NOMO-1 treated with DMSO at 0.1 percent for 48 hours (cell line): ENCODE measurements at regions not wholly inside any gene's neighbourhood (a gene's known extent, or its start where the extent isn't known, plus 50 kb on each side); places are given as distances from the start of the nearest gene placed in this dataset.

Experiments
- DNase-seq: peaks from one replicate; lab custom pipeline; 2025; ENCODE audit not compliant: unreplicated experiment; lab: John Stamatoyannopoulos, UW

GRCh38 chr13:37241786-37242185 lies 136.3 kb upstream of the CSNK1A1L start:
- no peak for DNase-seq

DNA sequence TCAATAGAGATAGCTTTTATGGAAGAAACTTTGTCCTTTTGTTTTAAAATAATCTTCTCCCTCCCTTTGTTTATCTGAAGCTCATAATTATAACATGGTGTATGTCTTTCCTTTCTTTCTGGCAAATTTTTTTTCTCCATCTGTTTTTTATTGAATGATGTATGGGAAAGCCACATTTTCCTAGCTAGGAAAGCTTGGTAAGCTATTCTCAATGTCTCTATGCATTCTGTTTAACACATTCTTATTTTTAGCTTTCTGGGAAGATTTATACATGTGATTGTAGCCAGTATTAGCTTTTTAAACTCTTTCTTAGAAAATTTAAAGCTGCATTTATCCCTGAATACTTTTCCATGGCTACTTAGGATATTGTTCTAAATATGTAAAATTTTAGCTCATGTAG lies 124.9 kb upstream of the CSNK1A1L start:
- DNase-seq: no peak

DNA sequence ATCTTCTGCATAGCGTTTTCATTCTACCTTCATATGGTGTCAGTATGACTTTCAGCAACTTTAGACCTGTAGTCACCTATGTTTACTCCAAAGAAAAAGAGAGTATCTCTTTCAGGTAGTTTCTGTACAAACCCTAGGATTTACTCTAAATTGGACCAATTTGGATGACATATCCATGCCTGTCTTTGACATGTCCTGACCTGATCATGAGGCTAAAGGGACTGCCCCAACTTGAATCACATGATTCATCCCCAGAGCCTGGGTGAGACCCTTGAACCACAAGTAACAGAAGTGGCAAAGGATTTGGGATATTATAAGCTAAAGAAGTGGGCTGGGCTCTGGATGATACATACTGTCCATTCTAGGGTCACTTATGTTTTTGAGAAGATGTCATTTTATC lies 124.5 kb upstream of the CSNK1A1L start:
- no peak for DNase-seq

DNA sequence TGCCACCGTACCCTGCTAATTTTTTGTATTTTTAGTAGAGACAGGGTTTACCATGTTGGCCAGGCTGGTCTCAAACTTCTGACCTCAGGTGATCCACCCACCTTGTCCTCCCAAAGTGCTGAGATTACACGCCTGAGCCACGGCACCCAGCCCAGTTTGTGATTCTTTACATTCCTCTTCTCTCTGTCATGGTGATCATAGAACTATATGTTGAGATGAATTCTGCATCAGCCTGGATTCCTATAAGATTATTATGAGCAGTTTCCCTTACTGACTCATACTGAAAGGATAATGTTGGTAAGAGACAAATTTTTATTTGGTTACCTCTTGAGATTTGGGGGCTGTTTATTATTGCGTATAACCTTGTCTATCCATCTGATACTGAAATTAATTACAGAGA lies 121.5 kb upstream of the CSNK1A1L start:
- DNase-seq: no peak

- DNase-seq: no peak
These were observed 120.1 kb upstream of the CSNK1A1L start for GRCh38 chr13:37225414-37226070.

DNA sequence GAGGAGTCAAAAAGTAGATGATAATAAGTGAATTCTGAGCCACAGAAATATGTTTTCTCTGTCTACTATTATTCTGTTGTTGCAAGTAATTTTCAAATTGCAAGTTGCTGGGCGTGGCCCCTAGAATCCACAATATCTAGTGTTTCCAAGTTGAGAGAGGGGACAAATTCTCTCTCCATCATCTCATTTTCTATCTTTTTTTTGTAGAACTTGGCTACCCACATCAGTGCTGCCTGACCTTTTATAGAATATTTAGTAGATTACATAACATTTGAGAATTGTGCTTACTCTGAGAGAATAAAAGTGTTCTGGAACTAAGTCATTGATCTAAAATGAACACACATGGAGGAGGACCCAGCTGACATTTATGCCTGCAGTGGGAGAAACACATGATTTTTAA lies 110.9 kb upstream of the CSNK1A1L start:
- no peak for DNase-seq

DNA sequence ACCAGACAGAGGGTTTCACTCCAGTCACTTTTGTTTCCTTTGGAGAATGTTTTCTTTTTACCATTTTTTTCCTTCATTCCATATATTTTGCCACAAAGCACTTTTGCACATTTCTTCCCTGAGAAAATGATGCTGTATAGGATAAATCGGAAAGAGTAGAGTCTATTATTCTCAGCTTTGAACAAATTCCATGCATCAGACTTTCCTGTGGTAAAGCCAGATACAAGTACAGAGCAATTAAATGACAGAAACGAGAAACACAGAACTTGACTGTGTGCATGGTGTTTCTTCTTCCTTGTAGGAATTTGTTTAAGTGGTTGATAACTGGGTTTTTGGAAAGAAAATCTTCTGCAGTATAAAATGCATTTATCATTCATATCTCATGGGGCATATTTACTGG lies 107.4 kb upstream of the CSNK1A1L start:
- no peak for DNase-seq

DNA sequence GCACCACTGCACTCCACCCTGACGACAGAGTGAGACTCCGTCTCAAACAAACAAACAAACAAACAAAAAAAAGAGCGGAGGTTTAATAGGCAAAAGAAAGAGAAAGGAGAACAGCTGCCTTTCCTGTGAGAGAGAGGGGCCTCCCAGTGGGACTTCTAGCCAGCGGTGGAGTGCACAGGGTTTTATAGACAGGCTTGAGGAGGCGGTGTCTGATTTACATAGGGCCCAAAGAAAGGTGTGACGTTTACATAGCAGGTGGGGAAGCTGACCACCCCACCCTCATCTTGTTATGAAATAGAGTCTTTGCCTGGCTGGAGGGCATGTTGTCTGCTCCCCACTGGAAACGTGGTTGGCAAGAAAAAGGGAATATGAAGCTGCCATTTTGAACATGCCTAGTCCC lies 106.0 kb upstream of the CSNK1A1L start:
- DNase-seq: no peak

GRCh38 chr13:37209621-37210580 lies 104.4 kb upstream of the CSNK1A1L start:
- no peak for DNase-seq

- no peak for DNase-seq
These were observed 102.4 kb upstream of the CSNK1A1L start for GRCh38 chr13:37207691-37208451.

DNA sequence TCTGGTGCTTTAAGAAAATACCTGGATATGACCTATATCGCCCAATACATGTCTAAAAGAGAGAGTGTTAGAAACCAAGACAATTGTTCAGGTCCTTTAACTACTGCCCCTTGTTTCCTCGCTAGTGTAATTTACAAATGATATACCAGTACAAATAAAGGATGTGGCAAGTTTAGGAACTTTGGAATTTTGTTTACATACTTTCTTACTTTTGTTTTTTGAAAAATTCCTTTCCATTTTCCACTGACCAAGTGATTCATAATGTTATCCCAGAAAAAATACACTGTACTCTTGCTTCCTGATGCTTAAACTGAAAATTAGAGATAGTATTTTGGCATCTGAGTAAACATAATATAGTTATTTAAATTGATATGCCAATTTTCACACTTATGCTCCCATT lies 96.8 kb upstream of the CSNK1A1L start:
- DNase-seq: no peak

DNA sequence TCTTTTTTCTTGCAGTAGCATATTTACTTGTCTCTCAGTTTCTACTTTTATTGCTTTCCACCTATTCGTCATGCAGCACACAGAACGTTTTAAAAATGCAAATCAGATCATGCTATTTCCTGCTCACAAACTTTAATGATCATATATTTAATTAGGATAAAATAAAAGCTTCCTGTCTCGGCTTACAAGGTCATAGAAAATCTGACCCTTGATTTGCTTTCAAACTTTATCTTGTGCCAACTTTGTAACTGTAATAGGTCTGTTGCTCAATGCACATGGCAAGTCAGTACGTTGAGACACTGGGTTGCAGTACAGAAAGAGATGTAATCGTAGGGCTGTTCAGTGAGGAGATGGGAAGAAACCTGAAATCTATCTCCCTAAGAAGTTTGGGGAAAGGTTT lies 95.6 kb upstream of the CSNK1A1L start:
- no peak for DNase-seq

GRCh38 chr13:37198629-37199028 lies 93.2 kb upstream of the CSNK1A1L start:
- no peak for DNase-seq

- DNase-seq: no peak
These were observed 90.2 kb upstream of the CSNK1A1L start for GRCh38 chr13:37195621-37196020.

DNA sequence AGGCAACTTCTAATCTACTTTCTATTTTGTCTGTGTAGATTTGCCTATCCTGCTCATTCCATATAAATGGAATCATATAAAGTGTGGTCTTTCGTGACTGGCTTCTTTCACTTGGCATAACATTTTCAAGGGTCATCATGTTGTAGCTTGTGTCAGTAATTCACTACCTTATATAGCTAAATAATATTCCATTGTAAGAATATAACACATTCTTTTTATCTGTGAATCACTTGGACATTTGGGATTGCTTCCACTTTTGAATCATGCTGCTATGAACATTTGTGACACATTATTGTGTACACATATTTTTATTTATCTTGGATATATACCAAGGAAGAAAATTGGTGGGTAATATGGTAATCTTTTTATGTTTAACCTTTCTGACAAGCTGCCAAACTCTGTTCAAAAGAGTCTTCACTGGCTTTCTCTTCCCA lies 89.0 kb upstream of the CSNK1A1L start:
- no peak for DNase-seq

- no peak for DNase-seq
These were observed 87.5 kb upstream of the CSNK1A1L start for GRCh38 chr13:37192956-37193355.

- DNase-seq: no peak
These were observed 82.2 kb upstream of the CSNK1A1L start for GRCh38 chr13:37187621-37188020.

- no peak for DNase-seq
These were observed 81.6 kb upstream of the CSNK1A1L start for GRCh38 chr13:37187105-37187504.

DNA sequence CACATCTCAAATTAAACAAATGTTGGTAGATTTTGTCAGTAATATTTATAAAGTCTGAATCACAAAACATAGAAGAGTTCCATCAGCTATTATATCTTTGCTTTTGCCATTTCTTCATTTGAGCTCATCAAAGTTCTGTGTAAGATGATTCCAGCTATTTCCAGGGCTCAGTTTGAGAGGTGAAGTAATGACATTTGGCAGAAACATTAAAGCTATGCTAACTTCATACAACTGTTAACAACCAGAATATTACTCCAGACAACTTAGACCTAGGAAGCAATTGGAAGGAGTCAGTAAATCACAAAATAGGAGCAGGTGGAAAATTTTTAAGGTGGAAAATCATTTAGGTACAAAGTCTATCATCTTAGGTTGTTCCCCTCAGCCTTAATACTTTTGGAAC lies 76.2 kb upstream of the CSNK1A1L start:
- no peak for DNase-seq

DNA sequence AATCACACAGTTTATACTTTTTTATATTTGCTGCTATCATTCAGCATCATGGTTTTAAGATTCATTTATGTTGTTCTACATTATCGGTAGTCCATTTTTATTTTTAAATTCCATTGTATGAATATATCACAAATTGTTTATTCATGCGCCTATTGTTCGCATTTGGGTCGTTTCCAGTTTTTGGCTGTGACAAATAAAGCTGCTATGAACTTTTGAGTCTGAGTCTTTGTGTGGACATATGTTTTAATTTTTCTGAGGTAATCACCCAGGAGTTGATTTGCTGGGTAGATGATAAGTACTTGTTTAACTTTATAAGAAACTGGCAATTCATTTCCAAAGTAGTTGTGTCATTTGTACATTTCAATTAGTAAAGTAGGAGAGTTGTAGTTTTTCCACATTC lies 74.2 kb upstream of the CSNK1A1L start:
- DNase-seq: no peak

DNA sequence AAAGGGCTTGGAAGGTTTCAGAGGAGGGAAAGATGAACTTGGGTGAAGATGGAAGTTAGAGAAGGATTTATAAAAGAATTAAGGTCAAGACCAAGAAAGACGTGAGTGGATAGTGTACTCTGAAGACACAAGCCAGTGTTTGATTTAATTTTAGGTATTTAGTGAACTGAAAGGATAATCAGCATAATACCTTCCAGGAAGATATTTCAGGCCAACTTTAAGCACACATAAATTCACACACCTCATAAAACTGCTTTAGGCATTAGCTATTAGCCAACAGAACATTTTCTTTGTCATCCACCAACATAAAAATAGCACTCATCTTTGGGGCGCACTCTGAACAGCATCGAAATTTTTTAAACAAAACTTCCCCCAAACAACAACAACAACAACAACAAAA lies 71.7 kb upstream of the CSNK1A1L start:
- DNase-seq: no peak

DNA sequence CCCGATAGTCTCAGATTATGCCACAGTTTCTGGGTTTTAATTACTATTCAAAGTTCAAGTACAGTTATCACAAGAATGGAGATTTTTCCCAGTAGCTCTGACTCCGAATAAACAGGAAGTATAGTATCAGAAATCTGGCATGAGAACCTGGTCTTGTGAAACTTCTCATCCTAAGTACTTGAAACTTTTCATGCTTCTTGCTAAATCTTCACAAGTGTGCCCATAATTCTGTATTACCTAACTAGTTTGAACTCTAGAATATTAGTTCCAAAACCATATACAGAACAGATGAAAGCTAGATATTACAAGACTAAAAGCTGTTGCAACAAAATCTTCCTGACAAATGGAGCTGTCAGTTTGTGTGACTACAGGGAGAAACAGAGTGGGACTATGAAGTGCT lies 70.5 kb upstream of the CSNK1A1L start:
- no peak for DNase-seq
